Activated CD4-positive, alpha-beta T cell treated with anti-CD3 and anti-CD28 coated beads, Interleukin-2, amount 10 ng/mL, durations not matched to agents 7 days and 5 days (primary cell): ENCODE measurements at regions not wholly inside any gene's neighbourhood (a gene's known extent, or its start where the extent isn't known, plus 50 kb on each side); places are given as distances from the start of the nearest gene placed in this dataset.

Source experiments
- CTCF ChIA-PET: fragments of 350-600 bp; sonication (Branson Sonifier 250); formaldehyde crosslinking; loops from one replicate; lab custom pipeline; 2021; ENCODE audit warnings: antibody characterized with exemption; lab: Charles Lee
- POLR2A ChIA-PET: fragments of 350-600 bp; sonication (Branson Sonifier 250); formaldehyde crosslinking; loops from one replicate; lab custom pipeline; 2021; ENCODE audit warnings: antibody characterized with exemption; lab: Charles Lee
- DNase-seq: peaks from one replicate; pipeline ENCODE4 v3.0.0-alpha.2; 2020
- H3K27ac Mint-ChIP-seq: one replicate; pipeline ENCODE4 v1.8.0; 2021; ENCODE audit warnings: mild to moderate bottlenecking, moderate library complexity, mixed read lengths
- H3K27me3 Mint-ChIP-seq: one replicate; pipeline ENCODE4 v1.8.0; 2021; ENCODE audit warnings: mixed read lengths
- H3K36me3 Mint-ChIP-seq: one replicate; pipeline ENCODE4 v1.8.0; 2021; ENCODE audit warnings: low read depth, mixed read lengths
- H3K4me1 Mint-ChIP-seq: one replicate; pipeline ENCODE4 v1.8.0; 2021; ENCODE audit warnings: mixed read lengths
- H3K4me3 Mint-ChIP-seq: one replicate; pipeline ENCODE4 v1.8.0; 2021; ENCODE audit warnings: mild to moderate bottlenecking, moderate library complexity, mixed read lengths
- H3K9me3 Mint-ChIP-seq: one replicate; pipeline ENCODE4 v1.8.0; 2021; ENCODE audit warnings: mixed read lengths

DNA sequence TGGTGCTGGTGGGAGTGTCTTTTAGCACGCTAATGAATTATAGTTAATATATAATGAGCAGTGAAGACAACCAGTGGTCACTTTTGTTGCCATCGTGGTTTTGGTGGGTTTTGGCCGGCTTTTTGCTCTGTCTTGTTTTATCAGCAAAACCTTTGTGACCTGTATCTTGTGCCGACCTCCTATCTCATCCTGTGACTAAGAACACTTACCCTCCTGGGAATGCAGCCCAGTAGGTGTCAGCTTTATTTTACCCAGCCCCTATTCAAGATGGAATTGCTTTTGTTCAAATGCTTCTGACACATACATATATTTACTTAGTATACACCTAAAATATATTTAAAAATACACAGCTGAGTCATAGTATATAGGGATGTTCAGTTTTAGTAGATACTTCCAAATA lies 770.3 kb downstream of the PDCD6IP start:
- CTCF ChIA-PET, result no interaction called here
- H3K9me3 Mint-ChIP-seq, result no peaks in the 10 kb centered on the region
- no peaks in the 10 kb centered on the region for H3K4me1 Mint-ChIP-seq
- DNase-seq, result no peak
- POLR2A ChIA-PET, result no interaction called here
- no peaks in the 10 kb centered on the region for H3K36me3 Mint-ChIP-seq
- H3K27me3 Mint-ChIP-seq, result no peaks in the 10 kb centered on the region
- no peak overlapping the region for H3K27ac Mint-ChIP-seq
- no peak overlapping the region for H3K4me3 Mint-ChIP-seq

DNA sequence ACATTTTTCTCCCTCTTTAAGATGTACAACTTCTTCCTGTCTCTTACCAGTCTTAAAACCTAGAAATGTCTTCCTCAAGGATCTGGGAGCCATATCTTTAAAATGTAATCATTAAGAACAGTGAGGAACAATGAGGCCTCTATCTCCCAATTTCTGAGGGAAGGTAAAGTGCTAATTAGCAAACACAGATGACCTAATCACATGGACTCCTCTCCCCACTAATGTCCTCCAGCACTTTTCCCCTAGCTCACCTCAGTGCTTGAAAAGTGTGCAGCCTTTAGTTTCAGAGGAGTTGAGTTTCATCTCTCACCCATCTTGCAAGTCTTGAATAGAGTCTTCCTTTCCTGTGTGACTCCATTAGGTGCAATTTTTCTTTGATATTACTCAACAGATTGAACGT lies 771.0 kb downstream of the PDCD6IP start:
- no peak overlapping the region for H3K27ac Mint-ChIP-seq
- DNase-seq, result no peak
- no peaks in the 10 kb centered on the region for H3K27me3 Mint-ChIP-seq
- POLR2A ChIA-PET, result no interaction called here
- no peaks in the 10 kb centered on the region for H3K4me1 Mint-ChIP-seq
- no peaks in the 10 kb centered on the region for H3K36me3 Mint-ChIP-seq
- CTCF ChIA-PET, result no interaction called here
- no peaks in the 10 kb centered on the region for H3K9me3 Mint-ChIP-seq
- no peak overlapping the region for H3K4me3 Mint-ChIP-seq

- Mint-ChIP-seq H3K27ac (no peak overlapping the region), H3K4me3 (no peak overlapping the region), H3K9me3 (no peaks in the 10 kb centered on the region), H3K4me1 (no peaks in the 10 kb centered on the region), H3K27me3 (no peaks in the 10 kb centered on the region), H3K36me3 (no peaks in the 10 kb centered on the region)
- POLR2A ChIA-PET, result no interaction called here
- no peak for DNase-seq
- CTCF ChIA-PET, result no interaction called here
These were observed 772.7 kb downstream of the PDCD6IP start for GRCh38 chr3:34570916-34571705.

- Mint-ChIP-seq H3K27me3 (no peaks in the 10 kb centered on the region), H3K4me1 (no peaks in the 10 kb centered on the region), H3K36me3 (no peaks in the 10 kb centered on the region), H3K9me3 (no peaks in the 10 kb centered on the region), H3K4me3 (no peak overlapping the region), H3K27ac (no peak overlapping the region)
- ChIA-PET CTCF (no interaction called here), POLR2A (no interaction called here)
- no peak for DNase-seq
These were observed 773.3 kb downstream of the PDCD6IP start for GRCh38 chr3:34571714-34572113.

DNA sequence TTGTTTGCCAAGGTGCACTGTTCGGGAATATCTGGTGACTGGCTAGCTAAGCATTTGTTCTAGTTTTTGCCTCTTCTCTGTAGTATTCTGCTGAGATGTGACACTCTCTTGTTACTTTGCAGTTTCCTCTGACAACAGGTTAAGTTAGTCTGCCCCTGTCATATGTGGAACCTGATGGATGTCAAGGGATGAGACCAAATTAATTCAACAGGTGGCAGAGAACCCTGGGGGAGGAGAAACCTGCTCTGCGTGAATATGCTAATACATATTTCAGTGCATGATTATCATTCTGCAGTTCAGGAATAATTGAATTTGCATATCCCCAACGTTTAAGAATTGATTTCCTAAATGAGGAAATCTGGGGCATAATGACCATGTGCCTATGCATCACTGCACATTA lies 777.3 kb downstream of the PDCD6IP start:
- Mint-ChIP-seq H3K27me3 (no peaks in the 10 kb centered on the region), H3K9me3 (no peaks in the 10 kb centered on the region), H3K4me3 (no peak overlapping the region), H3K4me1 (no peaks in the 10 kb centered on the region), H3K27ac (no peak overlapping the region), H3K36me3 (no peaks in the 10 kb centered on the region)
- DNase-seq, result no peak
- POLR2A ChIA-PET, result no interaction called here
- CTCF ChIA-PET, result no interaction called here

GRCh38 chr3:34582055-34582454 lies 783.6 kb downstream of the PDCD6IP start:
- DNase-seq, result no peak
- H3K4me1 Mint-ChIP-seq, result no peaks in the 10 kb centered on the region
- ChIA-PET CTCF (no interaction called here), POLR2A (no interaction called here)
- no peaks in the 10 kb centered on the region for H3K36me3 Mint-ChIP-seq
- no peaks in the 10 kb centered on the region for H3K27me3 Mint-ChIP-seq
- no peak overlapping the region for H3K27ac Mint-ChIP-seq
- H3K9me3 Mint-ChIP-seq, result no peaks in the 10 kb centered on the region
- no peak overlapping the region for H3K4me3 Mint-ChIP-seq

DNA sequence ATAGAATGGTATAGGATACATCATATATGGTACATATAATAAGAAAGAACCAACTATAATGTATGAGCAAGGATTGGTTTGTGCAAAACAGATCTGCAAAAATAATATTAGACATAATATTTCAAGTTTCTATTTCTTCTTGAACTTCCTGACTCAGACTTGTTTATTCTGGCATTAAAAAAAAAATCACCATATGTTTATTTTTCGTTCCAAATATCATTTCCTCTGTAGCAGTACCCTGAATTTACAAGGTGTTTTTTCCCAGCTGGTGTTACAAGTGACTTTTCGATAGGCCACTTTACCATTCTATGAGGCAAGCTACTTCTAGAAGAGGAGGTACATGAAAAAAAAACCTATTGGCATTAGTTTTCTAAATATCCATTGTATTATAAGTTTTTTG lies 785.0 kb downstream of the PDCD6IP start:
- H3K27ac Mint-ChIP-seq, result no peak overlapping the region
- ChIA-PET POLR2A (no interaction called here), CTCF (no interaction called here)
- no peak overlapping the region for H3K4me3 Mint-ChIP-seq
- no peaks in the 10 kb centered on the region for H3K4me1 Mint-ChIP-seq
- no peaks in the 10 kb centered on the region for H3K27me3 Mint-ChIP-seq
- H3K36me3 Mint-ChIP-seq, result no peaks in the 10 kb centered on the region
- H3K9me3 Mint-ChIP-seq, result no peaks in the 10 kb centered on the region
- DNase-seq, result no peak

DNA sequence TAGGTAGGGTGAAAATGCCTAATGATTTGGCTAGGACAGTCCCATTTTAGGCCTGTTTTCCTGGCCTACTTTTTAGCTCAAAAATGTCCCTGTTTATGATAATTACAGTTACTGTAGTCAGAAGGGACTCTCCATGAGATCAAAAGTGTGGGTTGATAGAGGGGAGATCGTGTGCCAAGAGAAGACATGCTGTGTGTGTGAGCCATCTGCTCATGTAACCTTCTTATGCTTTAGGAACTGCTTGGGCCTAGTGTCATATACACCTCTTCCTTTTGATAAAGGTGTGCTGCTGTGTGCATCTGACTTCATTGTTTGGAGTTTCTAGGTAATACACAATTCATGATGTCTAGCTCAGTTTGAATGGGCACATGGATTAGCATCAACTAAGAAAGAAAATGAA lies 786.5 kb downstream of the PDCD6IP start:
- Mint-ChIP-seq H3K27ac (no peak overlapping the region), H3K4me1 (no peaks in the 10 kb centered on the region), H3K27me3 (no peaks in the 10 kb centered on the region), H3K36me3 (no peaks in the 10 kb centered on the region), H3K4me3 (no peak overlapping the region), H3K9me3 (no peaks in the 10 kb centered on the region)
- POLR2A ChIA-PET, result no interaction called here
- no peak for DNase-seq
- CTCF ChIA-PET, result no interaction called here

- ChIA-PET POLR2A (no interaction called here), CTCF (no interaction called here)
- H3K27ac Mint-ChIP-seq, result no peak overlapping the region
- H3K36me3 Mint-ChIP-seq, result no peaks in the 10 kb centered on the region
- peaks cover 2% of the 10 kb centered on the region for H3K9me3 Mint-ChIP-seq
- no peaks in the 10 kb centered on the region for H3K27me3 Mint-ChIP-seq
- H3K4me1 Mint-ChIP-seq, result no peaks in the 10 kb centered on the region
- no peak for DNase-seq
- no peak overlapping the region for H3K4me3 Mint-ChIP-seq
These were observed 801.2 kb downstream of the PDCD6IP start for GRCh38 chr3:34599595-34599994.

GRCh38 chr3:34619990-34620389 lies 821.6 kb downstream of the PDCD6IP start:
- Mint-ChIP-seq H3K4me3 (no peak overlapping the region), H3K27ac (no peak overlapping the region), H3K36me3 (no peaks in the 10 kb centered on the region), H3K9me3 (peaks cover 12% of the 10 kb centered on the region), H3K27me3 (no peaks in the 10 kb centered on the region), H3K4me1 (no peaks in the 10 kb centered on the region)
- DNase-seq, result no peak
- POLR2A ChIA-PET, result no interaction called here
- CTCF ChIA-PET, result no interaction called here

- Mint-ChIP-seq H3K4me3 (no peak overlapping the region), H3K9me3 (no peaks in the 10 kb centered on the region), H3K4me1 (no peaks in the 10 kb centered on the region), H3K36me3 (no peaks in the 10 kb centered on the region), H3K27me3 (no peaks in the 10 kb centered on the region), H3K27ac (no peak overlapping the region)
- ChIA-PET CTCF (no interaction called here), POLR2A (no interaction called here)
- no peak for DNase-seq
These were observed 828.3 kb downstream of the PDCD6IP start for GRCh38 chr3:34626699-34627098.

DNA sequence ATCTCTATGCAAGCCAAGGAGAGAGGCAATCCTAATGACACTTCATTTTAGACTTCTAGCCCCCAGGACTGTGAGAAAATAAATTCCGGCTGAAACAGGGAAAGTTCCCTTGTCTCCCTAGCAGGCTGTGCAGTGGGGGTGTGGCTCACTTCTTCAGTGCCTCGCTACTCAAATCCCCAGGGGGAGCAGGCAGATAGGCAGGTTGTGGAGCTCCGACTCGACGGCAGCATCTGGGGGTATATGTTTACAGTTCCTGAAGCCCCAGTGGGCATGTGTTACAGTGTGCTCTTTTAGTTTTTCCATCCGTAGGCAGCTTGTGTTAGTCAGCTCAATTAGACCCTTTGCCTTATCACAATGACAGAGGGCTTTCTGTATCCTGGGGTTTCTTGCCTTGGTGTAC lies 836.5 kb downstream of the PDCD6IP start:
- no peaks in the 10 kb centered on the region for H3K36me3 Mint-ChIP-seq
- ChIA-PET POLR2A (no interaction called here), CTCF (no interaction called here)
- DNase-seq, result no peak
- no peaks in the 10 kb centered on the region for H3K9me3 Mint-ChIP-seq
- H3K4me3 Mint-ChIP-seq, result no peak overlapping the region
- H3K4me1 Mint-ChIP-seq, result no peaks in the 10 kb centered on the region
- no peaks in the 10 kb centered on the region for H3K27me3 Mint-ChIP-seq
- no peak overlapping the region for H3K27ac Mint-ChIP-seq

GRCh38 chr3:34635352-34635850 lies 837.0 kb downstream of the PDCD6IP start:
- no peaks in the 10 kb centered on the region for H3K27me3 Mint-ChIP-seq
- CTCF ChIA-PET, result no interaction called here
- no peak overlapping the region for H3K4me3 Mint-ChIP-seq
- DNase-seq, result no peak
- no peak overlapping the region for H3K27ac Mint-ChIP-seq
- POLR2A ChIA-PET, result no interaction called here
- no peaks in the 10 kb centered on the region for H3K4me1 Mint-ChIP-seq
- H3K36me3 Mint-ChIP-seq, result no peaks in the 10 kb centered on the region
- no peaks in the 10 kb centered on the region for H3K9me3 Mint-ChIP-seq

- H3K27me3 Mint-ChIP-seq, result no peaks in the 10 kb centered on the region
- H3K4me3 Mint-ChIP-seq, result no peak overlapping the region
These were observed 848.6 kb downstream of the PDCD6IP start for GRCh38 chr3:34646911-34647460.

More at GRCh38 chr3:34646911-34647460, 848.6 kb downstream of the PDCD6IP start:
- Mint-ChIP-seq H3K4me1 (no peaks in the 10 kb centered on the region), H3K27ac (no peak overlapping the region), H3K36me3 (no peaks in the 10 kb centered on the region), H3K9me3 (no peaks in the 10 kb centered on the region)
- CTCF ChIA-PET, result no interaction called here
- no peak for DNase-seq
- POLR2A ChIA-PET, result no interaction called here
